Osteoblast (primary cell): ENCODE measurements at regions not wholly inside any gene's neighbourhood (a gene's known extent, or its start where the extent isn't known, plus 50 kb on each side); places are given as distances from the start of the nearest gene placed in this dataset.
A peak's percentile ranks its signal among the peaks of the same experiment; 100 is the strongest.

Experiments
- DNase-seq: peaks from one replicate; pipeline ENCODE4 v3.0.0; 2011; ENCODE audit warnings: low spot score, mixed read lengths; ENCODE audit not compliant: insufficient read length; ENCODE audit errors: missing footprints
- H2AFZ ChIP-seq: 2 replicates; pipeline ENCODE4 v1.6.0; 2011; ENCODE audit warnings: mild to moderate bottlenecking, low read length
- H3K27ac ChIP-seq: 2 replicates; pipeline ENCODE4 v1.5.1; 2011; ENCODE audit warnings: mild to moderate bottlenecking, low read depth, low read length, moderate library complexity
- H3K27me3 ChIP-seq: 2 replicates; pipeline ENCODE4 v1.6.0; 2012; ENCODE audit warnings: mild to moderate bottlenecking, control low read depth, inconsistent platforms, low read length, moderate library complexity; ENCODE audit not compliant: insufficient read depth
- H3K36me3 ChIP-seq: 2 replicates; pipeline ENCODE4 v1.5.1; 2011; ENCODE audit warnings: mild to moderate bottlenecking, low read length, control low read depth, moderate library complexity; ENCODE audit not compliant: insufficient read depth
- H3K4me1 ChIP-seq: 2 replicates; pipeline ENCODE4 v1.5.1; 2011; ENCODE audit warnings: mild to moderate bottlenecking, low read length, control low read depth, moderate library complexity; ENCODE audit not compliant: insufficient read depth
- H3K4me2 ChIP-seq: 2 replicates; pipeline ENCODE4 v1.6.0; 2011; ENCODE audit warnings: mild to moderate bottlenecking, low read length; ENCODE audit not compliant: insufficient read depth
- H3K4me3 ChIP-seq: fragments of 200-600 bp; sonication (generic); 3 replicates; pipeline ENCODE4 v1.5.1; 2012; ENCODE audit warnings: mild to moderate bottlenecking, low read length, inconsistent platforms; ENCODE audit not compliant: insufficient read depth
- H3K79me2 ChIP-seq: 2 replicates; pipeline ENCODE4 v1.6.0; 2012; ENCODE audit warnings: mild to moderate bottlenecking, low read length, control low read depth, inconsistent platforms; ENCODE audit not compliant: insufficient read depth
- H3K9me3 ChIP-seq: 2 replicates; pipeline ENCODE4 v1.5.1; 2011; ENCODE audit warnings: low read depth, low read length, control low read depth
- H4K20me1 ChIP-seq: 2 replicates; pipeline ENCODE4 v1.6.0; 2012; ENCODE audit warnings: mild to moderate bottlenecking, low read length, control low read depth; ENCODE audit not compliant: insufficient read depth
- CTCF ChIP-seq: IDR thresholded peaks from 2 replicates; pipeline ENCODE4 v1.5.1; 2011; ENCODE audit warnings: mild to moderate bottlenecking, low read depth, low read length, moderate library complexity; ENCODE audit errors: extremely low read depth

DNA sequence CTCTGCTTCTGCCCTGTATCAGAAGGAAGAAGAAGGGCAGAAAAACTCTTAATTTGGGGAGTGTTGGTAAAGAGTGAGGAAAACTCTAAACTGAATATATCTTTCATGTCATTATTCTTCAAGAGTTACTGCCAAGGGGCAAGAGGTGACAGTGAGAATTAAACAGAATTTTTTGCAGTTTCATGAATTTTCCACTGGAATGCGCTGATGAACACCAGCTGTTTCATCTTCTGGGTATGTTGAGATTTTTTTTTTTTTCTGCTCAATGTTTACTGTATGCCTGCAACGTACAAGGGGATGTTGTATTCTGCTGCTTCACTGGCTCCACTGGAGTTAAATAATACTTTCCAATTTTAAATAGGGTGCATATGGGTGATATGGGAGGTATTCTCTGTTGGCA, 117.8 kb downstream of the FAM76B start:
- no peak for TF ChIP-seq CTCF
- no peaks in the 10 kb centered on the region for H3K27me3 ChIP-seq
- H4K20me1 ChIP-seq, result no peaks in the 10 kb centered on the region
- H3K4me1 ChIP-seq, result no peaks in the 10 kb centered on the region
- no peaks in the 10 kb centered on the region for H3K9me3 ChIP-seq
- H3K27ac ChIP-seq, result no peak overlapping the region
- no peak overlapping the region for H3K4me2 ChIP-seq
- no peak overlapping the region for H2AFZ ChIP-seq
- no peaks in the 10 kb centered on the region for H3K79me2 ChIP-seq
- no peak overlapping the region for H3K4me3 ChIP-seq
- H3K36me3 ChIP-seq, result no peaks in the 10 kb centered on the region
- DNase-seq, result no peak

- no peak for TF ChIP-seq CTCF
- Histone ChIP-seq H3K9me3 (no peaks in the 10 kb centered on the region), H3K4me3 (no peak overlapping the region), H4K20me1 (no peaks in the 10 kb centered on the region), H3K27ac (no peak overlapping the region), H3K36me3 (no peaks in the 10 kb centered on the region), H3K79me2 (no peaks in the 10 kb centered on the region), H2AFZ (no peak overlapping the region), H3K4me2 (no peak overlapping the region), H3K27me3 (no peaks in the 10 kb centered on the region), H3K4me1 (no peaks in the 10 kb centered on the region)
- DNase-seq, result no peak
Measured at GRCh38 chr11:95668131-95668530, 121.5 kb downstream of the FAM76B start.

DNA sequence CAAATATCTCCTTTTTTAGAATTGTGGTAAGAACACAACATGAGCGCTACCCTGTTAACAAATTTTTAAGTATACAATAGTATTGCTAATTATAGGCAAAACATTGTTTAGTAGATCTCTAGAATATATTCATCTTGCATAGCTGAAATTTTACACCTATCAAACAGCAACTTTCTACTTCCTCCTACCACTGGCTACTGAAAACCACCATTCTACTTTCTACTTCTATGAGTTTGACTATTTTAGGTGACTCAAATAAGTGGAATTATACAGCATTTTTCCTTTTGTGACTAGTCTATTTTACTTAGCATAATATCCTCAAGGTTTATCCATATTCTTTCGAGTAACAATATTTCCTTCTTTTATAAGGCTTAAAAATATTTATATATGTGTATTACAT, 128.4 kb downstream of the FAM76B start:
- Histone ChIP-seq H3K4me2 (no peak overlapping the region), H3K4me1 (peaks cover 8% of the 10 kb centered on the region), H3K79me2 (no peaks in the 10 kb centered on the region), H3K27ac (no peak overlapping the region), H3K27me3 (no peaks in the 10 kb centered on the region), H4K20me1 (no peaks in the 10 kb centered on the region), H3K9me3 (no peaks in the 10 kb centered on the region), H2AFZ (no peak overlapping the region), H3K4me3 (no peak overlapping the region), H3K36me3 (no peaks in the 10 kb centered on the region)
- TF ChIP-seq CTCF, result no peak
- DNase-seq, result no peak

GRCh38 chr11:95660038-95660437, 129.5 kb downstream of the FAM76B start:
- H3K4me3 ChIP-seq, result no peak overlapping the region
- H3K4me2 ChIP-seq, result no peak overlapping the region
- H2AFZ ChIP-seq, result no peak overlapping the region

More at GRCh38 chr11:95660038-95660437, 129.5 kb downstream of the FAM76B start:
- Histone ChIP-seq H3K27ac (peak overlapping the region; percentile 5), H3K9me3 (no peaks in the 10 kb centered on the region), H3K79me2 (no peaks in the 10 kb centered on the region), H3K27me3 (no peaks in the 10 kb centered on the region), H3K36me3 (no peaks in the 10 kb centered on the region), H3K4me1 (peaks cover 8% of the 10 kb centered on the region), H4K20me1 (no peaks in the 10 kb centered on the region)
- DNase-seq, result no peak
- no peak for TF ChIP-seq CTCF
